ENCODE measurements at regions not wholly inside any gene's neighbourhood (a gene's known extent, or its start where the extent isn't known, plus 50 kb on each side); places are given as distances from the start of the nearest gene placed in this dataset.

- H3K36me3 ChIP-seq (ENCODE audit: low read depth): no peaks in the 10 kb centered on the region
- H3K4me1 ChIP-seq (ENCODE audit: low read depth): no peaks in the 10 kb centered on the region
- H3K9me3 ChIP-seq: no peaks in the 10 kb centered on the region
- no peak overlapping the region for H3K4me3 ChIP-seq
- ATAC-seq (no peak), DNase-seq (no peak)
- intact Hi-C loops (cut with DNase I, micrococcal nuclease): no loop called here
- TF ChIP-seq, protein P1, sequence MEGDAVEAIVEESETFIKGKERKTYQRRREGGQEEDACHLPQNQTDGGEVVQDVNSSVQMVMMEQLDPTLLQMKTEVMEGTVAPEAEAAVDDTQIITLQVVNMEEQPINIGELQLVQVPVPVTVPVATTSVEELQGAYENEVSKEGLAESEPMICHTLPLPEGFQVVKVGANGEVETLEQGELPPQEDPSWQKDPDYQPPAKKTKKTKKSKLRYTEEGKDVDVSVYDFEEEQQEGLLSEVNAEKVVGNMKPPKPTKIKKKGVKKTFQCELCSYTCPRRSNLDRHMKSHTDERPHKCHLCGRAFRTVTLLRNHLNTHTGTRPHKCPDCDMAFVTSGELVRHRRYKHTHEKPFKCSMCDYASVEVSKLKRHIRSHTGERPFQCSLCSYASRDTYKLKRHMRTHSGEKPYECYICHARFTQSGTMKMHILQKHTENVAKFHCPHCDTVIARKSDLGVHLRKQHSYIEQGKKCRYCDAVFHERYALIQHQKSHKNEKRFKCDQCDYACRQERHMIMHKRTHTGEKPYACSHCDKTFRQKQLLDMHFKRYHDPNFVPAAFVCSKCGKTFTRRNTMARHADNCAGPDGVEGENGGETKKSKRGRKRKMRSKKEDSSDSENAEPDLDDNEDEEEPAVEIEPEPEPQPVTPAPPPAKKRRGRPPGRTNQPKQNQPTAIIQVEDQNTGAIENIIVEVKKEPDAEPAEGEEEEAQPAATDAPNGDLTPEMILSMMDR (IDR thresholded peaks at IDR 0.05): no peak
Observed at GRCh38 chr2:58535990-58536389, 294.9 kb upstream of the FANCL start.

- ATAC-seq: no peak
- no peaks in the 10 kb centered on the region for H3K36me3 ChIP-seq (ENCODE audit: low read depth)
- intact Hi-C loops (cut with DNase I, micrococcal nuclease): no loop called here
- TF ChIP-seq, protein P1 (IDR thresholded peaks at IDR 0.05): no peak
- H3K9me3 ChIP-seq: no peaks in the 10 kb centered on the region
- no peak for DNase-seq
- no peaks in the 10 kb centered on the region for H3K4me1 ChIP-seq (ENCODE audit: low read depth)
- no peak overlapping the region for H3K4me3 ChIP-seq
Observed at GRCh38 chr2:58535182-58535581, 294.1 kb upstream of the FANCL start.

DNA sequence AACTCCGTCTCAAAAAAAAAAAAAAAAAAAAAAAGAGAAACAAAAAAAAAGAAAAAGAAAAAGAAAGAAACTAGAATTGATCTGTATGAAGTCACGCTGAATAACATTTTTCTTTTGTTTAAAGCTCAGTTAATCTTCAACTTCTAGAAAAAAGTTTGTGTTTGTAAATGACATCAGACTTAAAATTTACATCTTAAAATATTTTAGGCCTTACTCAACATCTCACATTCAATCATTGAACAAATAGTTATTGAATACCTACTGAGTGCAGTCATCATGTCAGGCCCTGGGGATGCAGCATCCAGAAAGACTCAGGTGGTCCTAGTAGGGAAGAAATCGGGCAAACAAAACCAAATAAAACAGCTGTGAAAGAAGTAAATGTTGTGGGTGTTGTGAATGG, 292.3 kb upstream of the FANCL start:
- DNase-seq: no peak
- Histone ChIP-seq H3K4me3 (no peak overlapping the region), H3K9me3 (no peaks in the 10 kb centered on the region), H3K4me1 (ENCODE audit: low read depth) (no peaks in the 10 kb centered on the region), H3K36me3 (ENCODE audit: low read depth) (no peaks in the 10 kb centered on the region)
- no peak for ATAC-seq
- TF ChIP-seq, protein P1 (IDR thresholded peaks at IDR 0.05): no peak
- intact Hi-C loops (cut with DNase I, micrococcal nuclease): no loop called here

DNA sequence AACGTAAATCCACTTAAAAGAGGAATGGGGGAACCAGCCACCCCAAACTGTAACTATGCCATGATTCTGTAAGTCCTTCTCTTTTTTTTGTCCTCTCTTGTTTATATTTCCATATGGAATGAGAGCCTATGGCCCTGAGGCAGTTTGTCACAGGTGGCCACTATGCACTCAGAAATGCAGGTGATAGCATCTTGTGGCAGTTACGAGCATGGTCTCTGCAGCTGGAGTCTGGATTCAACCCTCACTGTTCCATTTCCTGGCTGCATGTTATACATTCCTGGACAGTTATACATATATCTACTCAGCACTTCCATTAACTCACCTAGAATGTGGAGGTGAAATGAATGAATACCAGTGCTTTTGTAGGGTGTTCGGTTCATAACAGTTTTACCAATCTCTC, 291.5 kb upstream of the FANCL start:
- ATAC-seq (no peak), DNase-seq (no peak)
- TF ChIP-seq, protein P1 (IDR thresholded peaks at IDR 0.05): no peak
- intact Hi-C loops (cut with DNase I, micrococcal nuclease): no loop called here
- no peak overlapping the region for H3K4me3 ChIP-seq
- H3K36me3 ChIP-seq (ENCODE audit: low read depth): no peaks in the 10 kb centered on the region
- no peaks in the 10 kb centered on the region for H3K4me1 ChIP-seq (ENCODE audit: low read depth)
- H3K9me3 ChIP-seq: no peaks in the 10 kb centered on the region

GRCh38 chr2:58527647-58528046, 286.5 kb upstream of the FANCL start:
- no peaks in the 10 kb centered on the region for H3K36me3 ChIP-seq (ENCODE audit: low read depth)
- intact Hi-C loops (cut with DNase I, micrococcal nuclease): no loop called here
- TF ChIP-seq, protein P1 (IDR thresholded peaks at IDR 0.05): no peak
- no peaks in the 10 kb centered on the region for H3K4me1 ChIP-seq (ENCODE audit: low read depth)
- H3K4me3 ChIP-seq: no peak overlapping the region
- no peak for DNase-seq
- no peak for ATAC-seq
- H3K9me3 ChIP-seq: no peaks in the 10 kb centered on the region
